K562 (cell line): ENCODE measurements at regions not wholly inside any gene's neighbourhood (a gene's known extent, or its start where the extent isn't known, plus 50 kb on each side); places are given as distances from the start of the nearest gene placed in this dataset.

Experiments used
- MITF ChIP-seq: IDR thresholded peaks from 2 replicates; pipeline ENCODE4 v1.6.1; 2014; ENCODE audit warnings: antibody characterized with exemption
- ZNF184 ChIP-seq: sonication (generic); formaldehyde crosslinking; IDR thresholded peaks from 2 replicates; pipeline ENCODE4 v1.5.0; 2020; ENCODE audit warnings: missing genetic modification reagents

GRCh38 chr22:27115410-27115809, 458.0 kb downstream of the MIAT start:
- no peak for TF ChIP-seq MITF
- TF ChIP-seq ZNF184 (CRISPR knock-in tag), result no peak
